ENCODE measurements at regions not wholly inside any gene's neighbourhood (a gene's known extent, or its start where the extent isn't known, plus 50 kb on each side); places are given as distances from the start of the nearest gene placed in this dataset.

- ChIA-PET POLR2A (no interaction called here), CTCF (no interaction called here)
- Histone ChIP-seq H3K4me3 (ENCODE audit: low read depth in 2 of 2, low read length in 2 of 2) (no peak overlapping the region), H3K36me3 (ENCODE audit: control insufficient read depth, insufficient read depth, low read length) (no peaks in the 10 kb centered on the region), H3K27ac (ENCODE audit: low read length) (no peak overlapping the region), H3K27me3 (ENCODE audit: control insufficient read depth, insufficient read depth, low read length) (no peaks in the 10 kb centered on the region), H3K4me1 (ENCODE audit: control insufficient read depth, insufficient read depth, low read length) (no peaks in the 10 kb centered on the region), H3K9me3 (ENCODE audit: control insufficient read depth, insufficient read depth, low read depth, low read length) (no peaks in the 10 kb centered on the region)
- ATAC-seq (no peak), DNase-seq (ENCODE audit: low read depth, low spot score) (no peak)
- intact Hi-C loops (cut with micrococcal nuclease; ENCODE audit: unreplicated experiment): no loop called here
- TF ChIP-seq TCF7L2 (IDR thresholded peaks at IDR 0.05; ENCODE audit: low read depth, low read length) (no peak), POLR2AphosphoS5 (IDR thresholded peaks at IDR 0.05; ENCODE audit: low read depth, low read length) (no peak), SIN3A (IDR thresholded peaks at IDR 0.05; ENCODE audit: borderline replicate concordance, insufficient read depth, low read depth, low read length) (no peak), CTCF (IDR thresholded peaks at IDR 0.05) (no peak)
- TF ChIP-seq, protein P1, sequence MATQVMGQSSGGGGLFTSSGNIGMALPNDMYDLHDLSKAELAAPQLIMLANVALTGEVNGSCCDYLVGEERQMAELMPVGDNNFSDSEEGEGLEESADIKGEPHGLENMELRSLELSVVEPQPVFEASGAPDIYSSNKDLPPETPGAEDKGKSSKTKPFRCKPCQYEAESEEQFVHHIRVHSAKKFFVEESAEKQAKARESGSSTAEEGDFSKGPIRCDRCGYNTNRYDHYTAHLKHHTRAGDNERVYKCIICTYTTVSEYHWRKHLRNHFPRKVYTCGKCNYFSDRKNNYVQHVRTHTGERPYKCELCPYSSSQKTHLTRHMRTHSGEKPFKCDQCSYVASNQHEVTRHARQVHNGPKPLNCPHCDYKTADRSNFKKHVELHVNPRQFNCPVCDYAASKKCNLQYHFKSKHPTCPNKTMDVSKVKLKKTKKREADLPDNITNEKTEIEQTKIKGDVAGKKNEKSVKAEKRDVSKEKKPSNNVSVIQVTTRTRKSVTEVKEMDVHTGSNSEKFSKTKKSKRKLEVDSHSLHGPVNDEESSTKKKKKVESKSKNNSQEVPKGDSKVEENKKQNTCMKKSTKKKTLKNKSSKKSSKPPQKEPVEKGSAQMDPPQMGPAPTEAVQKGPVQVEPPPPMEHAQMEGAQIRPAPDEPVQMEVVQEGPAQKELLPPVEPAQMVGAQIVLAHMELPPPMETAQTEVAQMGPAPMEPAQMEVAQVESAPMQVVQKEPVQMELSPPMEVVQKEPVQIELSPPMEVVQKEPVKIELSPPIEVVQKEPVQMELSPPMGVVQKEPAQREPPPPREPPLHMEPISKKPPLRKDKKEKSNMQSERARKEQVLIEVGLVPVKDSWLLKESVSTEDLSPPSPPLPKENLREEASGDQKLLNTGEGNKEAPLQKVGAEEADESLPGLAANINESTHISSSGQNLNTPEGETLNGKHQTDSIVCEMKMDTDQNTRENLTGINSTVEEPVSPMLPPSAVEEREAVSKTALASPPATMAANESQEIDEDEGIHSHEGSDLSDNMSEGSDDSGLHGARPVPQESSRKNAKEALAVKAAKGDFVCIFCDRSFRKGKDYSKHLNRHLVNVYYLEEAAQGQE (IDR thresholded peaks at IDR 0.05; ENCODE audit: insufficient read depth in 1 of 2, low read depth in 2 of 2, low read length in 1 of 2): no peak
- BruUV-seq (replicated peaks): no TSS peak
- in situ Hi-C loops (cut with HindIII; ENCODE audit: low pct_unique_long_range_greater_than_20kb, low sequenced_read_pairs): no loop called here
These were observed 215.5 kb downstream of the CYP26B1 start for GRCh38 chr2:71932037-71932779.

DNA sequence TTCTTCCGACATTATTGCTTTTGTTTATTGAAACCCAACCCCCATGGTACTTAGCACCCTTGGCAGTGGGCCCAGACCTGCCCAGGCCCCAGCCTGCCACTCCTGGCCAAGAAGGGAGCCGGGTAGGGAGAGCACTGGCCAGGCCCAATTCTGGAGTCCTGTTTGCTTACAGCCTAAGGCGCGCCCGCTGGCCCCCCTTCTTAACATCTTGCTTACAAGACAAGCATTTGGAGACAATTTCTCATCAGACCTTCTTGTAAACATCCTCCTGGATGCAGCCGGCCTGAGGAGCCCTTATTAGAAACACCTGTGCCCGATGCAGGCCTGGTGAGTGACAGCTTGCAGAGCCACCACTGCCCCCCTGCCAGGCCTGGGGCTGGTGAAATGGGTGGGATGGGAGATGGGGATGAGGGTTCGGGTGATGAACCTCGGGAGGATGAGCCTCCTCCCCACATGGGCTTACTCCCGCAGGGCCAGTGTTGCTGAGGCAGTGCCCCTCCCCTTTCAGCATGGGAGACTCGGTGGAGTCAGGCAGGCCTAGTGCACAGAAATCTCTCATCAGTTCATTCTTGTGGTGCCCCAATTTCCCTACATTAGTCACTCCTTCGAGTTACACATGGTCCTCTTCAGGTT, 217.5 kb downstream of the CYP26B1 start:
- POLR2A ChIA-PET: no interaction called here
- no peaks in the 10 kb centered on the region for H3K36me3 ChIP-seq (ENCODE audit: control insufficient read depth, insufficient read depth, low read length)
- in situ Hi-C loops (cut with HindIII; ENCODE audit: low pct_unique_long_range_greater_than_20kb, low sequenced_read_pairs) (no loop called here), intact Hi-C loops (cut with micrococcal nuclease; ENCODE audit: unreplicated experiment) (no loop called here)
- H3K4me3 ChIP-seq (ENCODE audit: low read depth in 2 of 2, low read length in 2 of 2): no peak overlapping the region
- DNase-seq (ENCODE audit: low read depth, low spot score) (no peak), ATAC-seq (no peak)
- H3K27me3 ChIP-seq (ENCODE audit: control insufficient read depth, insufficient read depth, low read length): no peaks in the 10 kb centered on the region
- H3K9me3 ChIP-seq (ENCODE audit: control insufficient read depth, insufficient read depth, low read depth, low read length): no peaks in the 10 kb centered on the region
- CTCF ChIA-PET: no interaction called here
- no peak overlapping the region for H3K27ac ChIP-seq (ENCODE audit: low read length)
- no TSS peak for BruUV-seq (replicated peaks)
- no peaks in the 10 kb centered on the region for H3K4me1 ChIP-seq (ENCODE audit: control insufficient read depth, insufficient read depth, low read length)
- TF ChIP-seq POLR2AphosphoS5 (IDR thresholded peaks at IDR 0.05; ENCODE audit: low read depth, low read length): no peak
- TF ChIP-seq SIN3A (IDR thresholded peaks at IDR 0.05; ENCODE audit: borderline replicate concordance, insufficient read depth, low read depth, low read length): no peak
- TF ChIP-seq, protein P1 (IDR thresholded peaks at IDR 0.05; ENCODE audit: insufficient read depth in 1 of 2, low read depth in 2 of 2, low read length in 1 of 2): no peak
- TF ChIP-seq TCF7L2 (IDR thresholded peaks at IDR 0.05; ENCODE audit: low read depth, low read length): no peak
- no peak for TF ChIP-seq CTCF (IDR thresholded peaks at IDR 0.05)
